Lower lobe of right lung (tissue), 2 donors: ENCODE measurements at regions not wholly inside any gene's neighbourhood (a gene's known extent, or its start where the extent isn't known, plus 50 kb on each side); places are given as distances from the start of the nearest gene placed in this dataset.

Source experiments
- ATAC-seq, 2 donors: fragments of 200-7000 bp; cut with Tn5 transposase; one replicate each; pipeline ENCODE4 v1.9.1; 2020 to 2022; ENCODE audit warnings: mild to moderate bottlenecking in 2 of 2, moderate library complexity in 2 of 2
- DNase-seq: peaks from one replicate; pipeline ENCODE4 v3.0.0-alpha.2; 2020
- H3K27ac ChIP-seq: fragments of 200-600 bp; one replicate; pipeline ENCODE4 v1.8.0; 2022
- H3K27me3 ChIP-seq: fragments of 200-600 bp; one replicate; pipeline ENCODE4 v1.8.0; 2022; ENCODE audit warnings: low read depth
- H3K36me3 ChIP-seq: fragments of 200-600 bp; one replicate; pipeline ENCODE4 v1.8.0; 2022; ENCODE audit warnings: mild to moderate bottlenecking
- H3K4me1 ChIP-seq: fragments of 200-600 bp; one replicate; pipeline ENCODE4 v1.8.0; 2022
- H3K4me3 ChIP-seq: fragments of 200-600 bp; one replicate; pipeline ENCODE4 v1.8.0; 2022; ENCODE audit warnings: mild to moderate bottlenecking
- H3K9me3 ChIP-seq: fragments of 200-600 bp; one replicate; pipeline ENCODE4 v1.8.0; 2022
- CTCF ChIP-seq: fragments of 200-600 bp; IDR thresholded peaks from one replicate; pipeline ENCODE4 v1.8.0; 2022; ENCODE audit warnings: antibody characterized with exemption, mild to moderate bottlenecking
- intact Hi-C: fragments of 100-400 bp; cut with DNase I; formaldehyde crosslinking; loops from one replicate; pipeline ENCODE4 v1.11.0; 2022
- donor health status: DM: no; HTN: yes; CAD: no; lungs with severe emphysema.

GRCh38 chrX:7714351-7714750 is 128.6 kb upstream of the VCX start:
- no peak overlapping the region for H3K4me3 ChIP-seq
- H3K36me3 ChIP-seq: no peaks in the 10 kb centered on the region
- H3K4me1 ChIP-seq: no peaks in the 10 kb centered on the region
- no peaks in the 10 kb centered on the region for H3K27me3 ChIP-seq
- ATAC-seq (no peak), DNase-seq (no peak)
- H3K9me3 ChIP-seq: no peaks in the 10 kb centered on the region
- no peak for TF ChIP-seq CTCF
- H3K27ac ChIP-seq: no peak overlapping the region
- intact Hi-C loops: no loop called here

DNA sequence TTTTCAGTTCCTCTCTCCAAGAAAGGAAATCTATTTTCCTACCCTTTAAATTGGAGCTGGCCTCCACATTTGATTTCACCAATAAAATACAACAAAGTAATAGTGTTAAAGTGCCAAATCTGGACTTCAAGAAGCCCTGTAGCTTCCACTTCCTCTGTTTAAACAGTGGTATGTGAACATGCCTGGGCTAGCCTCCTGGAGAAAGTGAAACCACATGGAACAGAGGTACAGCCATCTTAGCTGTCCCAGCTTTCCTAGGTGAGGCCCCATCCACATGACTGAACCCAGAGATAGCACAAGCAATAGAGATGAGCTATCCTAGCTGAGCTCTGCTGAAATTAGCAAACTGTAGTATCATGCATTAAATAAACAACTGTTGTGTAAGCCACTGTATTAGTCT is 131.8 kb upstream of the VCX start:
- DNase-seq: no peak
- no peak for TF ChIP-seq CTCF
- intact Hi-C loops: no loop called here
- H3K4me3 ChIP-seq: no peak overlapping the region
- ATAC-seq: no peak
- no peak overlapping the region for H3K27ac ChIP-seq
- no peaks in the 10 kb centered on the region for H3K9me3 ChIP-seq
- H3K36me3 ChIP-seq: no peaks in the 10 kb centered on the region
- no peaks in the 10 kb centered on the region for H3K27me3 ChIP-seq
- H3K4me1 ChIP-seq: no peaks in the 10 kb centered on the region

DNA sequence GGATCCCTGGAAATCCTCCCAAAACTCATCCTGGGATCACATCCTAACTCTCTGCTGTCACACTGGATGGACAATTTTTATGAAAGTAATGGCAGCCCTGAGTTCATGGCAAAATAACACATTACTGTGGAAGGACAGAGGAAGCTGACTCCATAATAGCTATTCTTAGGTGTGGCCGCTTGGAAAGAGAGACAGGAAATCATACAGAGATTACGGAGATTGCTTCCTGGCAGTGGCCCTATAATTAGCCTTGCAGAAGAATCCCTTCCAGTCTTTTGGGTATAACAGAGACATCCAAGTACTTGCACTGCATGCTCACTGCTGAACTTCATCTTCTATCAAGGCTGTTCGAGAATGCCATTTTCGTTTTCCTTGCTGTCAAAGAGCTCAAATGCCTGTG is 133.1 kb upstream of the VCX start:
- no peak for DNase-seq
- Histone ChIP-seq H3K9me3 (no peaks in the 10 kb centered on the region), H3K27me3 (no peaks in the 10 kb centered on the region), H3K36me3 (no peaks in the 10 kb centered on the region), H3K27ac (no peak overlapping the region), H3K4me3 (no peak overlapping the region), H3K4me1 (no peaks in the 10 kb centered on the region)
- intact Hi-C loops: no loop called here
- no peak for ATAC-seq
- TF ChIP-seq CTCF: no peak

- no peak for ATAC-seq
- DNase-seq: no peak
- no peak overlapping the region for H3K4me3 ChIP-seq
- no peak for TF ChIP-seq CTCF
- H3K9me3 ChIP-seq: no peaks in the 10 kb centered on the region
- no peaks in the 10 kb centered on the region for H3K27me3 ChIP-seq
- H3K4me1 ChIP-seq: no peaks in the 10 kb centered on the region
- intact Hi-C loops: no loop called here
- H3K27ac ChIP-seq: no peak overlapping the region
- H3K36me3 ChIP-seq: no peaks in the 10 kb centered on the region
Measured at GRCh38 chrX:7706032-7706431, 136.9 kb upstream of the VCX start.

DNA sequence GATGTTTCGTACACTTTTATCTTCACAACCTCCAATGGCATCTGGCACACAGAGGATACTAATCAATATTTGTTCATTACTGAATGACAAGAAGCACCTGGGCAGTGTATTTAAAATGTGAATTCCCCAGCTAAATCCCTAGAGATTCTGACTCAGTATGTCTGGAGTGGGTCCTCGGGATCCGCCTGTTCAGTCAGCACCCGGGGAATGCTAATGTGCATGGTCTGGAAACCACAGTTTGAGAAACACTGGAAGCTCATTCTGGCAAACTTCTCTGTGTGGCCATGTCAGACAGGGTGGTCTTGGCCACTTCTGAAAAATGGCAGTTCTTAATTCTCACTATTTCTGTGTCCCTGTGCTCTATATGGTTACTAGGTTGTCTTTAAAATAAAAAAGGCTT is 138.8 kb upstream of the VCX start:
- intact Hi-C loops: no loop called here

More for the DNA sequence above, 138.8 kb upstream of the VCX start:
- TF ChIP-seq CTCF: no peak
- ATAC-seq (no peak), DNase-seq (no peak)
- Histone ChIP-seq H3K36me3 (no peaks in the 10 kb centered on the region), H3K4me3 (no peak overlapping the region), H3K27ac (no peak overlapping the region), H3K4me1 (no peaks in the 10 kb centered on the region), H3K27me3 (no peaks in the 10 kb centered on the region), H3K9me3 (no peaks in the 10 kb centered on the region)
